Activated T-cell treated with anti-CD3 and anti-CD28 coated beads for 24 hours (primary cell): ENCODE measurements at regions not wholly inside any gene's neighbourhood (a gene's known extent, or its start where the extent isn't known, plus 50 kb on each side); places are given as distances from the start of the nearest gene placed in this dataset.

Source experiments
- DNase-seq: peaks from one replicate; pipeline ENCODE4 v3.0.0-alpha.2; 2020; ENCODE audit warnings: low read depth

- DNase-seq = no peak
Measured at GRCh38 chr3:194928831-194929577, 243.3 kb downstream of the FAM43A start.

- DNase-seq = no peak
Measured at GRCh38 chr3:194929578-194929960, 243.9 kb downstream of the FAM43A start.

DNA sequence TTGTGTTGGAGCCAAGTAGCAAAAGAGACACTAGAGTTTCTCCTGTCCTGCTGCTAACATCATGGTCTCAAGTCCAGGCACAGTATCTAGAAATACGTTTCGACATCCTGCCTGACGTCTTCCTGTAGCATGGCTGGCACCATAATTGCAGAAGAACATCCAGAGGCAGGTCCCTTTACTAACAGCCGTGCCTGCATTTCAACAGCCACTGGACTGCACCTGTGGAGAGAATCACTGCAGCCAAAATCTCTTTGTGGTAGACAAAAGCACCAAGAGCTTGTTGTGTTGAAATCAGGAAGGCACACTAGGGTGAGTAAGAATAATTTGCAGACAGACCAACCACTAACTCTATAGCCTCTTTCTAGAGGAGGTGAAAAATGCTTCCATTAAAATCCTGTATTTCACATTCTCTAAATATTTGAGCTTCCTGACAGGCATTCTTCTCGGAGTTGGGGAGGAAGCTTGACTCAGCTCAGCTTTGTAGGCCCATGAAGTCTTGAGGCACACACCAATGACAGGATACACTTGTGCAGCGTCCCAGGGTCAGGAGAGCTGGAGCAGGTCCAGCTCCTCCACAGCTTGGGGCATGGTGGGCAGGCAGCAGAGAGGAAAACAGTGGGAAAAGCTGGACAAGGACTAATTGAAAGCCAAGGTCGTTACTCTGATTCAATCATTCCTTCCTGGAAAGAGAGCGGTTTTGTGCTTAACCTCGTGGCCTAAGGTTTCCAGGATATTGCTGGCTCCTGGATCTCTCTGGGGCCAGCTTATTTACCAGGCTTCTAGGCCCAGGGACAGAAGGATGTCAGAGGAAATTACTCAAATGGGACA is 244.9 kb downstream of the FAM43A start:
- DNase-seq = no peak

GRCh38 chr3:194931347-194931746 is 245.7 kb downstream of the FAM43A start:
- DNase-seq = no peak

DNA sequence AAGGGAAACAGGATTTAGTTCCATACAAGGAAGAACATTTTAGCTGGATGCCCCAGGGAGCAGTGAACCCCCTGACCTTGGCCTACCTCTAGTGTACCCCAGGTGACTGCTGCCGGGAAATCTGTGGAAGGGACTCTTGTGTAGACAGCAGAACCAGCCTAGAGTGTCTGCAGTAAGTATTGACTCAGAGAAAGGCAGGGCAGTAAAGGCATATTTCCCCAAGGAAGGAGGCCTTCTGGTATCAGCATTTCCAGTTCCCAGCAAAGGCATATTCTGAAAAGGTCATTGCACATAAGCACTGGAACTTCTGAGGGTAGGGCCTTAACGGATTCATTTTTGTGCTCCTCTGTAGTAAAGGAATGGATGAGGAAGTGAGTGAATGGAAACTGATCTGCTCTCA is 246.2 kb downstream of the FAM43A start:
- DNase-seq = no peak

DNA sequence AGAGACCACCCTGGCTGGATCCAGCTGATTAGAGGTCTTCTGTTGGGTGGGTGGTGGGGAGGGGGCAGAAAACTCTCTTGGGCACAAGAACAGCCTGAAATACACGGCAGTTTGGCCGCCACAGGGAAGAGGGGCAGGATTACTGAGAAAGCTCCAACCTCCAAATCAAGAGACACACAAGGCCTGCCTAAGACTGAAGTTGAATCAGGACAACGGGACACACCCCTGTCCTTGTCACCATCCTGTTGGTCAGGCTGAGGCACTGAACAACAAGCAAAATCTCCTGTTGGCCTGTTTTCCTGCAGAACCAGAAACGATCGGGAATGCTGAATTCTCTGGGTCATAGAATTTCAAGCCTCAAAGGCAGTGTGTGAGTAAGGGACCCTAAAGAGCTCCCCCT is 247.8 kb downstream of the FAM43A start:
- no peak for DNase-seq

DNA sequence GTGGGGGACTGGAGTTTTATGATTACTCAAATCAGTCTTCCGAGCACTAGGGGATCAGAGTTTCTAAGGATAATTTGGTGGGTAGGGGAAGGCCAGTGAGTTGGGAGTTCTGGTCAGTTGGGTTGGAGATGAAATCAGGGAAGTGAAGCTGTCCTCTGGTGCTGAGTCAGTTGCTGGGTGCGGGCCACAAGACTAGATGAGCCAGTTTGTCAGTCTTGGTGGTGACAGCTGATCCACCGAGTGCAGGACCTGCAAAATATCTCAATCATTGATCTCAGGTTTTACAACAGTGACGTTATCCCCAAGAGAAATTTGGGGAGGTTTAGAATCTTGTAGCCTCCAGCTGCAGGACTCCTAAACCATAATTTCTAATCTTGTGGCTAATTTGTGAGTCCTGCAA is 249.4 kb downstream of the FAM43A start:
- DNase-seq = no peak

- no peak for DNase-seq
Measured at GRCh38 chr3:194935632-194936470, 250.2 kb downstream of the FAM43A start.

GRCh38 chr3:194936659-194937058 is 251.0 kb downstream of the FAM43A start:
- no peak for DNase-seq

DNA sequence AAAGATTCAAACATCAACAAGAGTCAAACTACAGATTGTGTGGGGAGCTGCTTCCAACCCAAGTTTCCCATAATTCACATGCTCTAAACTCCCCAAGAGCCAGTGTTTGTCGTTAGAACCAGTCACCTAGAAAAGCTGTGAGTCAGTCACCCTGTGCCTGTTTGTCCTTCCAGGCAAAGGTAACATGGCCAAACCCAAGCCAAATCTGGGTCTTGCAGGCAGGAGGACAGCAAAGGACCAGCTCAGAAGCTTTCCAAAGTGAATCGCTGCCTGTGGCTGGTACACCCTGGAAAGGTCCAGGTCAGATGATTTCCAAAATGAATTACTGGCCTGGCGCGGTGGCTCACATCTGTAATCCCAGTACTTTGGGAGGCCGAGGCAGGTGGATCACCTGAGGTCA is 251.5 kb downstream of the FAM43A start:
- DNase-seq = no peak

GRCh38 chr3:194937882-194938321 is 252.2 kb downstream of the FAM43A start:
- no peak for DNase-seq

- no peak for DNase-seq
Measured at GRCh38 chr3:194938845-194939531, 253.3 kb downstream of the FAM43A start.

DNA sequence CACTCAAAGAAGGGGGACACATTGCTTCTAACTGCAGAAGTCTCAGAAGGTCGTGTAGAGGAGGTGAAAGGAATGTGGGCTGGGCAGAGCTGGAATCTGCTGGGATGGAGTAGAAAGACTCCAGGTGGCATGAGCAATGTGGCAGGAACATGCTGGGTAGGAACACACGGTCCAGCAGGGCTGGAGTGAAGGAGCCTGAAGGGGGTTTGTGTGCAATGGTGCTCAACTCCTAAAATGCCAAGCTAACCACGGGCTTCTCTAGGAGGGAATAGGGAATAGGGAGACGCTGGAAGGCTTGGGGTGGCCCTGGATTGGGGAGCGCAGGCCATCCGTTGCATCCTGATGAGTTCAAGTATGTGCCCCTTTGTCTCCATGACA is 253.8 kb downstream of the FAM43A start:
- DNase-seq = no peak

- no peak for DNase-seq
Measured at GRCh38 chr3:194939949-194940770, 254.5 kb downstream of the FAM43A start.

DNA sequence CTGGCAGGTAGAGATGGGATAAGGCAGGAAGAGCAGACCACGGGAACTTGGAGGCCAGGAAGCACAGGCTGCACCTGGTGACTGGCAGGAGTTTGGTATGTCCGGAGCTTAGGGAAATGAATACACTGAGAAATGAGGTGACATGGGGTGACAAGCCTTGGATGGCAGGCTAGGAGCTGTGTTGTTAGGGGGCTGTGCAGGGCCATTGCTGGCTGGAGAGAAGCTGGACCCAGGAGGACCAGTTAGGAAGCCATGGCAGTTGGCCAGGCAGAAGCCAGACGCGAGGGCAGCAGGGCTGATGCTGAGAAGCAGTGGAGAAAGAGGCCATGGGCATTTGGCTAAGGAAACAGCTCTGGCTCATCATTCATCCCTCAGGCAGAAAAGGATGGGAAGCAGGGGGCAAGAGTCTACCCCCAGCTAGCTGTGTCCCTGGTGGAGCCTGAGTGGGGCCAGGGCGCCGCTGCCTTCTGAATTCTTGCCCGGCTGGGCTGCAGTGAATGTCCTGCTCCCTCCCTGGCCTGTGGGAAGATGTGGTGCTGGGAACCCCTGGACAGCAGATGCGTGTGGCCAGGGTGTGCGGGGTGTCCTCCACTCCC is 255.8 kb downstream of the FAM43A start:
- DNase-seq = no peak

DNA sequence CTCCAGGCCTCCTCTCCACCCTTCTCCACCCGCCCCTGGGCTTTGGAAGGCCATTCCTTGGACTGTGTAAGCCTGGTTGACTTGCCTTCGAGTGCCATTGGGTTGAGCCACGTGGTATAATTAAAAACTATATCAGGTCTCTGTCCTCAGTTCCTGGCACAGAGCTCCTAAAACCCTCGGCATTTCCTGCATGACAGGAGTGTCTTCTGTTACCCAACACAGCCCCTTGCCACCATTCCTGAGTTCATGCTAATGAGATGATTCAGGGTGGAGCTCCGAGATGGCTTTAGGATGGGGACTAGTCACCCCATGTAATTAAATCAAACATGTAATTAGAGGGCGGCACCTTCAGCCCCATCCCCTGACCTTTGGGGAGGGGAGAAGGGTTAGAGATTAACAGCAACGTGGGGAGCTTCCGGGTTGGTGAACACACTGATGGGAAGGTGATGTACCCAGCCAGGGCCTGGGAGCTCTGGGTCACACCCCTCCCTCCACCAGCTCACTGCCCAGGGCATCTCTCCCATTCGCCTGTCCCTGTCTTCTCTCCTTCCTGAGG is 256.4 kb downstream of the FAM43A start:
- no peak for DNase-seq

DNA sequence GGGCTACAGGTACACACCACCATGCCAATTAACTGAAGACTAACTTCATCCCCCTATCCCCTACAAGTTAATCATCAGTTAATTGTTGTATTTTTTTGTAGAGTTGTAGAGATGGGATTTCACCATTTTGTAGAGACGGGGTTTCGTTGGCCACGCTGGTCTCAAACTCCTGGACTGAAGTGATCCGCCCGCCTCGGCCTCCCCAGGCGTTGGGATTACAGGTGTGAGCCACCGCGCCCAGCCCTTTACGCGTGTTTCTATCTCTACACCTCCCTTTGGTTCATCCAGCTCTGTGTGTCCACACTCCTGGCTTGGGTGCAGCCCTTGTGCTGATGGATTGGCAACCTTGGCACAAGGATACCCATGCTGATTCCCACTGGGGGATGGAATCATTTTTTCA is 258.8 kb downstream of the FAM43A start:
- DNase-seq = no peak

GRCh38 chr3:194945508-194945907 is 259.8 kb downstream of the FAM43A start:
- no peak for DNase-seq

- DNase-seq = no peak
Measured at GRCh38 chr3:194946091-194946490, 260.4 kb downstream of the FAM43A start.

DNA sequence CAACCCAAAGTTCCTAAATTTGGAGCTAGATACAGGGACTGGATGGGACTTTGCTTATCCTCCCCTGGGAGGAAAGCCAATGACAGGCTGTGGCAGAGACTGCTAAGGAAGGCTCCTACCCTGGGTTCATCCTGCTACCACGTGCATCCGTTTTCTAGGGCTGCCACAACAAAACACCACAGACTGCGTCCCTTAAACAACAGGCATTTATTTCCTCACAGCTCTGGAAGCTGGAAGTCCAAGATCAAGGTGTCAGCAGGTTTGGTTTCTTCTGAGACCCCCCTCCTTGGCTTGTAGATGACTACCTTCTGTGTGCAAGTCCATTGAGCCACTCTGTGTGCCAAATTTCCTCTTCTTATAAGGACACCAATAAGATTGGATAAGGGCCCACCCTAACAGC is 263.9 kb downstream of the FAM43A start:
- no peak for DNase-seq
